ENCODE measurements at regions not wholly inside any gene's neighbourhood (a gene's known extent, or its start where the extent isn't known, plus 50 kb on each side); places are given as distances from the start of the nearest gene placed in this dataset.

- FAIRE-seq: no peak
- no peak for DNase-seq
- intact Hi-C loops (cut with DNase I): no loop called here
Measured at GRCh38 chr17:70775679-70776078, 606.3 kb downstream of the KCNJ2 start.

DNA sequence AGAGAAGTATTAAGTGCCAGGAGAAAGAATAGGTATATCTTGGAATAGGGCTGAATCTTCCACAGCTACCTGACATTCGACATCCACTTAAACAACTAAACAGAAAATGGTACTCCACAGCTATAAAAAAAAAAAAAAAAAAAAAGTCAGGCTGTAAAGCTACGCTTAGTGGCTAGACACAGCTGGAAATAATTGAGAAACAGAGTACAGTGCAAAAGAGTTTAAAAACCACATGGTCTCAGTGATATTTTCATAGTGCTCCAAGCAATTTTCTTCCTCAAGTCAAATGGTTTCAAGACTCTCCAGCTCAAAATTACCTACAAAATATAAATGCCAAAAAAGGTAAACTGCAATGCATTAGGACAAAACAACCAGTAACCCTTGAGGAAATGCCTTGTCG lies 607.1 kb downstream of the KCNJ2 start:
- Histone ChIP-seq H3K27me3 (ENCODE audit: control insufficient read depth, insufficient read depth, low read length) (no peaks in the 10 kb centered on the region), H3K36me3 (ENCODE audit: control insufficient read depth in 2 of 3, insufficient read depth in 3 of 3, low read length in 3 of 3) (no peaks in the 10 kb centered on the region), H3K9me3 (ENCODE audit: control insufficient read depth in 2 of 3, insufficient read depth in 1 of 3, low read length in 3 of 3) (no peaks in the 10 kb centered on the region), H3K9ac (ENCODE audit: low read length in 3 of 3) (no peak overlapping the region), H3K4me1 (ENCODE audit: control insufficient read depth in 2 of 3, insufficient read depth in 2 of 3, low read depth in 1 of 3, low read length in 3 of 3) (no peaks in the 10 kb centered on the region), H3K27ac (ENCODE audit: low read depth in 2 of 2, low read length in 2 of 2) (no peak overlapping the region), H3K4me3 (ENCODE audit: low read length in 3 of 3) (no peak overlapping the region)
- DNase-seq (no peak), FAIRE-seq (no peak)
- intact Hi-C loops (cut with DNase I): no loop called here
- no peak for TF ChIP-seq CTCF (IDR thresholded peaks at IDR 0.05; ENCODE audit: borderline replicate concordance, extremely low read depth, insufficient read depth)

More at GRCh38 chr17:70775679-70776078, 606.3 kb downstream of the KCNJ2 start:
- TF ChIP-seq CTCF (IDR thresholded peaks at IDR 0.05; ENCODE audit: borderline replicate concordance, extremely low read depth, insufficient read depth): no peak
- no peaks in the 10 kb centered on the region for H3K36me3 ChIP-seq (ENCODE audit: control insufficient read depth in 2 of 3, insufficient read depth in 3 of 3, low read length in 3 of 3)
- H3K27ac ChIP-seq (ENCODE audit: low read depth in 2 of 2, low read length in 2 of 2): no peak overlapping the region
- no peaks in the 10 kb centered on the region for H3K9me3 ChIP-seq (ENCODE audit: control insufficient read depth in 2 of 3, insufficient read depth in 1 of 3, low read length in 3 of 3)
- no peak overlapping the region for H3K4me3 ChIP-seq (ENCODE audit: low read length in 3 of 3)
- no peaks in the 10 kb centered on the region for H3K27me3 ChIP-seq (ENCODE audit: control insufficient read depth, insufficient read depth, low read length)
- H3K4me1 ChIP-seq (ENCODE audit: control insufficient read depth in 2 of 3, insufficient read depth in 2 of 3, low read depth in 1 of 3, low read length in 3 of 3): no peaks in the 10 kb centered on the region
- no peak overlapping the region for H3K9ac ChIP-seq (ENCODE audit: low read length in 3 of 3)

DNA sequence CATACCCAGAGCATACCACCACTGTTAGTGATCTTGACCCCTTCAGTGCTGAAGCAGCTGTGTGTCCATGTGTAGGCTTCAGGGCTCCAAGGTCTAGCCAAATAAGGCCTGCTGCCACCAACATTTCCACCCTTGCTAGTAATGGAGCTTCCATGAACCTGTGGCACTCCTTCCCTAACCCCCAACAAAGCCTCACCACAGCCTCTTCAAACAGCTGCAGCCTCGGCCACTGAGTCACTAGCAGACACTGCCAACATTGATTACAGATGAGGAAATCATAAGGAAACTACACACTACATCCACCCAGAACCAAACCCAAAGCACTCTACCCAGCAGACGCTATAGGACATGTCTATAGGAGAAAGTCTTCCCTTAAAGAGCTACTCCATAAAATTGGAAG lies 610.7 kb downstream of the KCNJ2 start:
- Histone ChIP-seq H3K9me3 (ENCODE audit: control insufficient read depth in 2 of 3, insufficient read depth in 1 of 3, low read length in 3 of 3) (no peaks in the 10 kb centered on the region), H3K27me3 (ENCODE audit: control insufficient read depth, insufficient read depth, low read length) (no peaks in the 10 kb centered on the region), H3K4me1 (ENCODE audit: control insufficient read depth in 2 of 3, insufficient read depth in 2 of 3, low read depth in 1 of 3, low read length in 3 of 3) (no peaks in the 10 kb centered on the region), H3K36me3 (ENCODE audit: control insufficient read depth in 2 of 3, insufficient read depth in 3 of 3, low read length in 3 of 3) (no peaks in the 10 kb centered on the region), H3K9ac (ENCODE audit: low read length in 3 of 3) (no peak overlapping the region), H3K27ac (ENCODE audit: low read depth in 2 of 2, low read length in 2 of 2) (no peak overlapping the region), H3K4me3 (ENCODE audit: low read length in 3 of 3) (no peak overlapping the region)
- intact Hi-C loops (cut with DNase I): no loop called here
- FAIRE-seq: no peak
- TF ChIP-seq CTCF (IDR thresholded peaks at IDR 0.05; ENCODE audit: borderline replicate concordance, extremely low read depth, insufficient read depth): no peak
- no peak for DNase-seq

GRCh38 chr17:70786081-70786480 lies 616.7 kb downstream of the KCNJ2 start:
- H3K27ac ChIP-seq (ENCODE audit: low read depth in 2 of 2, low read length in 2 of 2): no peak overlapping the region
- no peak for TF ChIP-seq CTCF (IDR thresholded peaks at IDR 0.05; ENCODE audit: borderline replicate concordance, extremely low read depth, insufficient read depth)
- no peak for DNase-seq
- no peak overlapping the region for H3K4me3 ChIP-seq (ENCODE audit: low read length in 3 of 3)
- peaks cover 0 to 6% (median 3%) of the 10 kb centered on the region in 3 donors for H3K9me3 ChIP-seq (ENCODE audit: control insufficient read depth in 2 of 3, insufficient read depth in 1 of 3, low read length in 3 of 3)
- no peaks in the 10 kb centered on the region for H3K36me3 ChIP-seq (ENCODE audit: control insufficient read depth in 2 of 3, insufficient read depth in 3 of 3, low read length in 3 of 3)
- intact Hi-C loops (cut with DNase I): no loop called here
- no peak for FAIRE-seq
- H3K4me1 ChIP-seq (ENCODE audit: control insufficient read depth in 2 of 3, insufficient read depth in 2 of 3, low read depth in 1 of 3, low read length in 3 of 3): no peaks in the 10 kb centered on the region
- no peaks in the 10 kb centered on the region for H3K27me3 ChIP-seq (ENCODE audit: control insufficient read depth, insufficient read depth, low read length)
- no peak overlapping the region for H3K9ac ChIP-seq (ENCODE audit: low read length in 3 of 3)

Measured in kidney (tissue), 13 donors.